GM10248 (cell line): ENCODE measurements at regions not wholly inside any gene's neighbourhood (a gene's known extent, or its start where the extent isn't known, plus 50 kb on each side); places are given as distances from the start of the nearest gene placed in this dataset.

ENCODE experiments used
- CTCF ChIA-PET: fragments of 300-600 bp; sonication (Branson Sonifier 250); formaldehyde crosslinking; extraction: SDS; loops from one replicate; lab custom pipeline; 2021; ENCODE audit warnings: antibody characterized with exemption; lab: Yijun Ruan, JAX
- POLR2A ChIA-PET: fragments of 350-650 bp; sonication (Branson Sonifier 250); formaldehyde crosslinking; extraction: SDS; loops from one replicate; lab custom pipeline; 2020; ENCODE audit warnings: antibody characterized with exemption; lab: Yijun Ruan, JAX
- DNase-seq: peaks from one replicate; pipeline ENCODE4 v3.0.0; 2012; ENCODE audit errors: extremely low spot score
- CTCF ChIP-seq: IDR thresholded peaks from 2 replicates; pipeline ENCODE4 v1.5.1; 2012; ENCODE audit warnings: mild to moderate bottlenecking, low read depth; ENCODE audit errors: extremely low read depth, missing control alignments, control extremely low read depth

- ChIA-PET CTCF (no interaction called here), POLR2A (no interaction called here)
- DNase-seq = no peak
- TF ChIP-seq CTCF = no peak
These were observed 127.7 kb upstream of the GLI2 start for GRCh38 chr2:120607996-120608395.

GRCh38 chr2:120609826-120610395 lies 125.8 kb upstream of the GLI2 start:
- CTCF ChIA-PET = interaction anchor here (1.4 kb wide), 1 partner anchor 8 kb away, joined by 3 read pairs; no protein-coding TSS in a partner anchor
- POLR2A ChIA-PET = no interaction called here
- DNase-seq = no peak
- no peak for TF ChIP-seq CTCF

- POLR2A ChIA-PET = no interaction called here
- TF ChIP-seq CTCF = no peak
- DNase-seq = no peak
- CTCF ChIA-PET = interaction anchor here (1.2 to 1.4 kb wide), 2 partner anchors 10 to 15 kb away, joined by 3 read pairs; no protein-coding TSS in a partner anchor
These were observed 124.7 kb upstream of the GLI2 start for GRCh38 chr2:120611016-120611415.

GRCh38 chr2:120611961-120612360 lies 123.7 kb upstream of the GLI2 start:
- POLR2A ChIA-PET = no interaction called here
- TF ChIP-seq CTCF = no peak
- CTCF ChIA-PET = interaction anchor here (1.2 kb wide), 1 partner anchor 15 kb away, joined by 3 read pairs; no protein-coding TSS in a partner anchor
- DNase-seq = no peak

- ChIA-PET POLR2A (no interaction called here), CTCF (no interaction called here)
- DNase-seq = no peak
- TF ChIP-seq CTCF = no peak
These were observed 123.2 kb upstream of the GLI2 start for GRCh38 chr2:120612471-120612870.

- ChIA-PET POLR2A (no interaction called here), CTCF (interaction anchor here (0.9 kb wide), 1 partner anchor 33 kb away, joined by 3 read pairs; no protein-coding TSS in a partner anchor)
- no peak for DNase-seq
- TF ChIP-seq CTCF = no peak
These were observed 122.7 kb upstream of the GLI2 start for GRCh38 chr2:120612931-120613330.
